BLaER1 treated with 17β-estradiol and CSF1 and Interleukin-3, amounts not matched to agents 10 nM and 100 nM (cell line): ENCODE measurements at regions not wholly inside any gene's neighbourhood (a gene's known extent, or its start where the extent isn't known, plus 50 kb on each side); places are given as distances from the start of the nearest gene placed in this dataset.
"Not testable (repeated sequence)": the region's sequence is repeated elsewhere in the genome, so short reads cannot be mapped to it uniquely, and the experiment has no call there.

ENCODE experiments used
- H3K27ac ChIP-seq, 11 experiments: shearing (Covaris generic); formaldehyde crosslinking; 2 replicates each; pipeline ENCODE4 v1.8.1; 2022
- H3K27me3 ChIP-seq, 11 experiments: shearing (Covaris generic); formaldehyde crosslinking; 2 replicates each; pipeline ENCODE4 v1.8.1; 2022
- H3K36me3 ChIP-seq, 11 experiments: shearing (Covaris generic); formaldehyde crosslinking; 2 replicates each; pipeline ENCODE4 v1.8.1; 2022
- H3K4me1 ChIP-seq, 10 experiments: shearing (Covaris generic); formaldehyde crosslinking; 2 replicates each; pipeline ENCODE4 v1.8.1; 2022
- H3K4me2 ChIP-seq, 11 experiments: shearing (Covaris generic); formaldehyde crosslinking; 2 replicates each; pipeline ENCODE4 v1.8.1; 2022
- H3K4me3 ChIP-seq, 10 experiments: shearing (Covaris generic); formaldehyde crosslinking; 2 replicates each; pipeline ENCODE4 v1.8.1; 2022
- H3K9ac ChIP-seq, 11 experiments: shearing (Covaris generic); formaldehyde crosslinking; 2 replicates each; pipeline ENCODE4 v1.8.1; 2022
- H3K9me3 ChIP-seq, 11 experiments: shearing (Covaris generic); formaldehyde crosslinking; replicated peaks in 1 of 11; 2 replicates each; pipeline ENCODE4 v1.8.1; 2022
- H4K20me1 ChIP-seq, 11 experiments: shearing (Covaris generic); formaldehyde crosslinking; 2 replicates each; pipeline ENCODE4 v1.8.1; 2022
- Cebpa-rat ChIP-seq, 11 experiments: shearing (Covaris generic); IDR thresholded peaks; 2 replicates each; pipeline ENCODE4 v1.8.1; 2022

- Histone ChIP-seq H4K20me1 (no peaks in the 10 kb centered on the region), H3K9ac (no peak overlapping the region), H3K27me3 (no peaks in the 10 kb centered on the region), H3K27ac (no peak overlapping the region), H3K9me3 (peaks cover 24 to 39% (median 33%) of the 10 kb centered on the region in 11 experiments), H3K4me1 (no peaks in the 10 kb centered on the region), H3K4me3 (no peak overlapping the region), H3K36me3 (no peaks in the 10 kb centered on the region), H3K4me2 (no peak overlapping the region)
- no peak for TF ChIP-seq Cebpa-rat (IDR thresholded peaks at IDR 0.05)
Measured at GRCh38 chr2:234863043-234863934, 88.5 kb upstream of the SH3BP4 start.

GRCh38 chr2:234861841-234862735, 89.7 kb upstream of the SH3BP4 start:
- Histone ChIP-seq H3K9ac (no peak overlapping the region), H3K9me3 (peaks cover 20 to 27% (median 23%) of the 10 kb centered on the region in 11 experiments), H3K27ac (no peak overlapping the region), H3K4me3 (no peak overlapping the region), H4K20me1 (no peaks in the 10 kb centered on the region), H3K27me3 (no peaks in the 10 kb centered on the region), H3K4me1 (peaks cover 0 to 5% (median 2%) of the 10 kb centered on the region in 10 experiments; a peak in 9 of 20 replicates), H3K4me2 (no peak overlapping the region), H3K36me3 (no peaks in the 10 kb centered on the region)
- no peak for TF ChIP-seq Cebpa-rat (IDR thresholded peaks at IDR 0.05)

- H3K27ac ChIP-seq, H4K20me1 ChIP-seq, H3K27me3 ChIP-seq, H3K4me2 ChIP-seq, H3K4me3 ChIP-seq, H3K4me1 ChIP-seq, H3K36me3 ChIP-seq, H3K9ac ChIP-seq: not testable (repeated sequence)
- peaks cover 0 to 12% (median 9%) of the 10 kb centered on the region in 11 experiments; a peak in 15 of 22 replicates for H3K9me3 ChIP-seq
Measured at GRCh38 chr2:234859330-234859872, 92.4 kb upstream of the SH3BP4 start.

- Histone ChIP-seq H3K9me3 (peaks cover 0 to 12% (median 9%) of the 10 kb centered on the region in 11 experiments; a peak in 15 of 22 replicates), H3K9ac (no peak overlapping the region), H3K27ac (no peak overlapping the region), H3K4me1 (peaks cover 0 to 9% (median 6%) of the 10 kb centered on the region in 10 experiments; a peak in 9 of 20 replicates), H3K36me3 (no peaks in the 10 kb centered on the region), H4K20me1 (no peaks in the 10 kb centered on the region), H3K27me3 (no peaks in the 10 kb centered on the region), H3K4me2 (no peak overlapping the region), H3K4me3 (no peak overlapping the region)
- no peak for TF ChIP-seq Cebpa-rat (IDR thresholded peaks at IDR 0.05)
Measured at GRCh38 chr2:234858790-234859329, 93.0 kb upstream of the SH3BP4 start.

GRCh38 chr2:234858145-234858544, 93.7 kb upstream of the SH3BP4 start:
- Histone ChIP-seq H3K36me3 (no peaks in the 10 kb centered on the region), H3K4me1 (peaks cover 0 to 11% (median 7%) of the 10 kb centered on the region in 10 experiments; a peak in 10 of 20 replicates), H3K4me2 (no peak overlapping the region), H4K20me1 (no peaks in the 10 kb centered on the region), H3K27ac (no peak overlapping the region), H3K9ac (no peak overlapping the region), H3K9me3 (peaks cover 0 to 12% (median 9%) of the 10 kb centered on the region in 11 experiments; a peak in 15 of 22 replicates), H3K4me3 (no peak overlapping the region), H3K27me3 (no peaks in the 10 kb centered on the region)
- TF ChIP-seq Cebpa-rat (IDR thresholded peaks at IDR 0.05): no peak

- Histone ChIP-seq H4K20me1 (no peaks in the 10 kb centered on the region), H3K27ac (no peak overlapping the region), H3K27me3 (no peaks in the 10 kb centered on the region), H3K9me3 (peaks cover 0 to 19% (median 10%) of the 10 kb centered on the region in 11 experiments; a peak in 16 of 22 replicates), H3K4me3 (no peak overlapping the region), H3K4me2 (no peak overlapping the region), H3K9ac (no peak overlapping the region), H3K4me1 (peaks cover 0 to 16% (median 9%) of the 10 kb centered on the region in 10 experiments; a peak in 10 of 20 replicates), H3K36me3 (no peaks in the 10 kb centered on the region)
- TF ChIP-seq Cebpa-rat (IDR thresholded peaks at IDR 0.05): no peak
Measured at GRCh38 chr2:234853729-234854128, 98.1 kb upstream of the SH3BP4 start.

- H3K27ac ChIP-seq: no peak overlapping the region
- peaks cover 0 to 19% (median 10%) of the 10 kb centered on the region in 11 experiments; a peak in 16 of 22 replicates for H3K9me3 ChIP-seq
- no peak overlapping the region for H3K4me3 ChIP-seq
- H4K20me1 ChIP-seq: no peaks in the 10 kb centered on the region
- H3K4me1 ChIP-seq: peaks cover 0 to 16% (median 9%) of the 10 kb centered on the region in 10 experiments; a peak in 10 of 20 replicates
- H3K36me3 ChIP-seq: no peaks in the 10 kb centered on the region
- no peak for TF ChIP-seq Cebpa-rat (IDR thresholded peaks at IDR 0.05)
- no peaks in the 10 kb centered on the region for H3K27me3 ChIP-seq
- peak overlapping the region in 5 of 11 experiments; percentile 3 to 15 (median 8); a peak in 4 of 22 replicates for H3K4me2 ChIP-seq
- no peak overlapping the region for H3K9ac ChIP-seq
Measured at GRCh38 chr2:234852941-234853340, 98.9 kb upstream of the SH3BP4 start.

GRCh38 chr2:234852035-234852434, 99.8 kb upstream of the SH3BP4 start:
- Histone ChIP-seq H3K4me2 (no peak overlapping the region), H3K27me3 (no peaks in the 10 kb centered on the region), H3K4me1 (peaks cover 0 to 14% (median 6%) of the 10 kb centered on the region in 10 experiments; a peak in 10 of 20 replicates), H3K9ac (no peak overlapping the region), H3K9me3 (peaks cover 0 to 19% (median 10%) of the 10 kb centered on the region in 11 experiments; a peak in 16 of 22 replicates), H3K36me3 (no peaks in the 10 kb centered on the region), H4K20me1 (no peaks in the 10 kb centered on the region), H3K4me3 (no peak overlapping the region), H3K27ac (no peak overlapping the region)
- no peak for TF ChIP-seq Cebpa-rat (IDR thresholded peaks at IDR 0.05)
